Endothelial cell of umbilical vein (primary cell): ENCODE measurements at regions not wholly inside any gene's neighbourhood (a gene's known extent, or its start where the extent isn't known, plus 50 kb on each side); places are given as distances from the start of the nearest gene placed in this dataset.

ENCODE experiments used
- POLR2AphosphoS5 ChIP-seq: IDR thresholded peaks from 2 replicates; pipeline ENCODE4 v1.6.1; 2012; ENCODE audit warnings: low read depth, mild to moderate bottlenecking, control low read depth, low read length, moderate library complexity; ENCODE audit not compliant: insufficient read depth
- TF ChIP-seq, protein P1 (sequence below), 2 donors: IDR thresholded peaks; 1 replicate in 1 of 2; 2 replicates in 1 of 2; pipeline ENCODE4 v1.5.1; 2011; ENCODE audit warnings: low read length in 2 of 2, mild to moderate bottlenecking in 2 of 2, moderate library complexity in 2 of 2, control low read depth in 1 of 2, inconsistent platforms in 1 of 2, low read depth in 1 of 2; ENCODE audit not compliant: insufficient read depth in 1 of 2; ENCODE audit errors: extremely low read depth in 1 of 2
- TF ChIP-seq, protein P2 (sequence below): IDR thresholded peaks from 2 replicates; pipeline ENCODE4 v1.6.1; 2011; ENCODE audit not compliant: insufficient read depth, insufficient read length

DNA sequence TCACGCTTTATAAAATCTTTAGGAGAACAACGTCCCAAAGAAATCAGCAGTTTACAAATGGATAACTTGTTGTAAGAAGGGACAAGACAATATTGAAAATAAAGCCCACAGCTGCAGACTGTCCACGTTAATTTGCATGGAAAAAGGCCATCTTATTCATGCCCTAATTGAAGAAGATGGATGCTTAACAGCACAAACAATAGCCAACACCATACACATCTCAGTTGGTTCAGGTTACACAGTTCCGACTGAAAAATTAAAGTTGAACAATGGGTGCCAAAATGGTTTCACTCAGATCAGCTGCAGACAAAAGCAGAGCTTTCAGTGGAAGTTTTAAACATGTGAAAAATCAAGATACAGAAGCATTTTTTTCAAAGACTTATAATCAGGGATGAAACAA lies 314.2 kb downstream of the RAB38 start:
- TF ChIP-seq, protein P1, sequence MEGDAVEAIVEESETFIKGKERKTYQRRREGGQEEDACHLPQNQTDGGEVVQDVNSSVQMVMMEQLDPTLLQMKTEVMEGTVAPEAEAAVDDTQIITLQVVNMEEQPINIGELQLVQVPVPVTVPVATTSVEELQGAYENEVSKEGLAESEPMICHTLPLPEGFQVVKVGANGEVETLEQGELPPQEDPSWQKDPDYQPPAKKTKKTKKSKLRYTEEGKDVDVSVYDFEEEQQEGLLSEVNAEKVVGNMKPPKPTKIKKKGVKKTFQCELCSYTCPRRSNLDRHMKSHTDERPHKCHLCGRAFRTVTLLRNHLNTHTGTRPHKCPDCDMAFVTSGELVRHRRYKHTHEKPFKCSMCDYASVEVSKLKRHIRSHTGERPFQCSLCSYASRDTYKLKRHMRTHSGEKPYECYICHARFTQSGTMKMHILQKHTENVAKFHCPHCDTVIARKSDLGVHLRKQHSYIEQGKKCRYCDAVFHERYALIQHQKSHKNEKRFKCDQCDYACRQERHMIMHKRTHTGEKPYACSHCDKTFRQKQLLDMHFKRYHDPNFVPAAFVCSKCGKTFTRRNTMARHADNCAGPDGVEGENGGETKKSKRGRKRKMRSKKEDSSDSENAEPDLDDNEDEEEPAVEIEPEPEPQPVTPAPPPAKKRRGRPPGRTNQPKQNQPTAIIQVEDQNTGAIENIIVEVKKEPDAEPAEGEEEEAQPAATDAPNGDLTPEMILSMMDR (IDR thresholded peaks at IDR 0.05; ENCODE audit: extremely low read depth in 1 of 2, insufficient read depth in 1 of 2, low read depth in 1 of 2, low read length in 2 of 2), result no peak
- no peak for TF ChIP-seq POLR2AphosphoS5
- TF ChIP-seq, protein P2, sequence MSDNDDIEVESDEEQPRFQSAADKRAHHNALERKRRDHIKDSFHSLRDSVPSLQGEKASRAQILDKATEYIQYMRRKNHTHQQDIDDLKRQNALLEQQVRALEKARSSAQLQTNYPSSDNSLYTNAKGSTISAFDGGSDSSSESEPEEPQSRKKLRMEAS, result no peak
